ENCODE measurements at regions not wholly inside any gene's neighbourhood (a gene's known extent, or its start where the extent isn't known, plus 50 kb on each side); places are given as distances from the start of the nearest gene placed in this dataset.

DNA sequence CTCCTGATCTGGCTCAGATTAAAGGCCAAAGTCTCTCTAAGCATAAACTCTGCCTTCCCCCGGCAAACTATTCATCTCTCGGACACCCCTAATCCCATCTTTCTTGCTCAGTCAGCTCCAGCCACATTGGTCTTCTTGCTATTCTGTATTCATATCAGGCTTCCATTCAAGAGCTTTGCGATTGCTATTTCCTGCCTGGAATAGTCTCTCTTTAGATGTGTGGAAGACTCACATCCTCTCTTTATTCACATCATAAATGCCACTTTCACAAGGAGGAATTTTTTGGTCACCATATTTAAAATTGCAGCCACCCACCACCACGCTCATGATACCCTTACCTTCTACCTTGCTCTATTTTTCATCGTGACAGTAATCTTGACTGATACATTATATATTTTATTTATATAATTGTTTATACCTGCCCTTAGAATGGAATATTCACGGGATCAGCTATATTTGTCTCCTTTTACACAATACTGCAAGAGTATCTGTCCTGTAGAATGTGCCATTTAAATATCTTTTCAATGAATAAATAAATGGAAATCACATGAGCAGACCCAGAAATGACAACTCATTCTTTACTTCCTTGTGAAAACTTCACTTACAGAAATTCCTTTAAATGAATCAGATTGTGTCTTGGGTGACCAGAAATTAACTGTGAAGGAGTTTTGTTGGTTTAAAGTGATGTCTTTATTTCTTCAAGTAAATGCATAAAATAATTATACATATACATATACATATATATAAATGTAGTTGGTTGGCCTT, 780.6 kb upstream of the FLRT2 start:
- TF ChIP-seq, protein P1, sequence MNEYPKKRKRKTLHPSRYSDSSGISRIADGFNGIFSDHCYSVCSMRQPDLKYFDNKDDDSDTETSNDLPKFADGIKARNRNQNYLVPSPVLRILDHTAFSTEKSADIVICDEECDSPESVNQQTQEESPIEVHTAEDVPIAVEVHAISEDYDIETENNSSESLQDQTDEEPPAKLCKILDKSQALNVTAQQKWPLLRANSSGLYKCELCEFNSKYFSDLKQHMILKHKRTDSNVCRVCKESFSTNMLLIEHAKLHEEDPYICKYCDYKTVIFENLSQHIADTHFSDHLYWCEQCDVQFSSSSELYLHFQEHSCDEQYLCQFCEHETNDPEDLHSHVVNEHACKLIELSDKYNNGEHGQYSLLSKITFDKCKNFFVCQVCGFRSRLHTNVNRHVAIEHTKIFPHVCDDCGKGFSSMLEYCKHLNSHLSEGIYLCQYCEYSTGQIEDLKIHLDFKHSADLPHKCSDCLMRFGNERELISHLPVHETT (tag by site-specific recombination; IDR thresholded peaks at IDR 0.05) = no peak
- TF ChIP-seq WT1 (tag by site-specific recombination; IDR thresholded peaks at IDR 0.05) (no peak), ZNF658 (tag by site-specific recombination; IDR thresholded peaks at IDR 0.05) (no peak), ZNF174 (tag by site-specific recombination; IDR thresholded peaks at IDR 0.05) (no peak), ZBTB1 (tag by site-specific recombination; IDR thresholded peaks at IDR 0.05) (no peak), ZNF792 (tag by site-specific recombination; IDR thresholded peaks at IDR 0.05) (no peak), ZNF544 (tag by site-specific recombination; IDR thresholded peaks at IDR 0.05) (no peak), ZSCAN16 (tag by site-specific recombination; IDR thresholded peaks at IDR 0.05) (no peak), TCF7L2 (IDR thresholded peaks at IDR 0.05; ENCODE audit: borderline replicate concordance, low read depth, low read length) (no peak), ZNF133 (tag by site-specific recombination; IDR thresholded peaks at IDR 0.05) (no peak), MYNN (tag by site-specific recombination; IDR thresholded peaks at IDR 0.05; ENCODE audit: borderline replicate concordance) (no peak), ZNF521 (tag by site-specific recombination; IDR thresholded peaks at IDR 0.05) (no peak), ZBTB7A (tag by site-specific recombination; IDR thresholded peaks at IDR 0.05; ENCODE audit: low read depth) (no peak), ZNF404 (tag by site-specific recombination; IDR thresholded peaks at IDR 0.05) (no peak), KLF10 (tag by site-specific recombination; IDR thresholded peaks at IDR 0.05) (no peak)
- TF ChIP-seq, protein P2, sequence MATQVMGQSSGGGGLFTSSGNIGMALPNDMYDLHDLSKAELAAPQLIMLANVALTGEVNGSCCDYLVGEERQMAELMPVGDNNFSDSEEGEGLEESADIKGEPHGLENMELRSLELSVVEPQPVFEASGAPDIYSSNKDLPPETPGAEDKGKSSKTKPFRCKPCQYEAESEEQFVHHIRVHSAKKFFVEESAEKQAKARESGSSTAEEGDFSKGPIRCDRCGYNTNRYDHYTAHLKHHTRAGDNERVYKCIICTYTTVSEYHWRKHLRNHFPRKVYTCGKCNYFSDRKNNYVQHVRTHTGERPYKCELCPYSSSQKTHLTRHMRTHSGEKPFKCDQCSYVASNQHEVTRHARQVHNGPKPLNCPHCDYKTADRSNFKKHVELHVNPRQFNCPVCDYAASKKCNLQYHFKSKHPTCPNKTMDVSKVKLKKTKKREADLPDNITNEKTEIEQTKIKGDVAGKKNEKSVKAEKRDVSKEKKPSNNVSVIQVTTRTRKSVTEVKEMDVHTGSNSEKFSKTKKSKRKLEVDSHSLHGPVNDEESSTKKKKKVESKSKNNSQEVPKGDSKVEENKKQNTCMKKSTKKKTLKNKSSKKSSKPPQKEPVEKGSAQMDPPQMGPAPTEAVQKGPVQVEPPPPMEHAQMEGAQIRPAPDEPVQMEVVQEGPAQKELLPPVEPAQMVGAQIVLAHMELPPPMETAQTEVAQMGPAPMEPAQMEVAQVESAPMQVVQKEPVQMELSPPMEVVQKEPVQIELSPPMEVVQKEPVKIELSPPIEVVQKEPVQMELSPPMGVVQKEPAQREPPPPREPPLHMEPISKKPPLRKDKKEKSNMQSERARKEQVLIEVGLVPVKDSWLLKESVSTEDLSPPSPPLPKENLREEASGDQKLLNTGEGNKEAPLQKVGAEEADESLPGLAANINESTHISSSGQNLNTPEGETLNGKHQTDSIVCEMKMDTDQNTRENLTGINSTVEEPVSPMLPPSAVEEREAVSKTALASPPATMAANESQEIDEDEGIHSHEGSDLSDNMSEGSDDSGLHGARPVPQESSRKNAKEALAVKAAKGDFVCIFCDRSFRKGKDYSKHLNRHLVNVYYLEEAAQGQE (tag by site-specific recombination; IDR thresholded peaks at IDR 0.05) = no peak
- TF ChIP-seq, protein P3, sequence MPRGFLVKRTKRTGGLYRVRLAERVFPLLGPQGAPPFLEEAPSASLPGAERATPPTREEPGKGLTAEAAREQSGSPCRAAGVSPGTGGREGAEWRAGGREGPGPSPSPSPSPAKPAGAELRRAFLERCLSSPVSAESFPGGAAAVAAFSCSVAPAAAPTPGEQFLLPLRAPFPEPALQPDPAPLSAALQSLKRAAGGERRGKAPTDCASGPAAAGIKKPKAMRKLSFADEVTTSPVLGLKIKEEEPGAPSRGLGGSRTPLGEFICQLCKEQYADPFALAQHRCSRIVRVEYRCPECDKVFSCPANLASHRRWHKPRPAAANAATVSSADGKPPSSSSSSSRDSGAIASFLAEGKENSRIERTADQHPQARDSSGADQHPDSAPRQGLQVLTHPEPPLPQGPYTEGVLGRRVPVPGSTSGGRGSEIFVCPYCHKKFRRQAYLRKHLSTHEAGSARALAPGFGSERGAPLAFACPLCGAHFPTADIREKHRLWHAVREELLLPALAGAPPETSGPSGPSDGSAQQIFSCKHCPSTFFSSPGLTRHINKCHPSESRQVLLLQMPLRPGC (tag by site-specific recombination; IDR thresholded peaks at IDR 0.05) = no peak
- TF ChIP-seq, protein P4, sequence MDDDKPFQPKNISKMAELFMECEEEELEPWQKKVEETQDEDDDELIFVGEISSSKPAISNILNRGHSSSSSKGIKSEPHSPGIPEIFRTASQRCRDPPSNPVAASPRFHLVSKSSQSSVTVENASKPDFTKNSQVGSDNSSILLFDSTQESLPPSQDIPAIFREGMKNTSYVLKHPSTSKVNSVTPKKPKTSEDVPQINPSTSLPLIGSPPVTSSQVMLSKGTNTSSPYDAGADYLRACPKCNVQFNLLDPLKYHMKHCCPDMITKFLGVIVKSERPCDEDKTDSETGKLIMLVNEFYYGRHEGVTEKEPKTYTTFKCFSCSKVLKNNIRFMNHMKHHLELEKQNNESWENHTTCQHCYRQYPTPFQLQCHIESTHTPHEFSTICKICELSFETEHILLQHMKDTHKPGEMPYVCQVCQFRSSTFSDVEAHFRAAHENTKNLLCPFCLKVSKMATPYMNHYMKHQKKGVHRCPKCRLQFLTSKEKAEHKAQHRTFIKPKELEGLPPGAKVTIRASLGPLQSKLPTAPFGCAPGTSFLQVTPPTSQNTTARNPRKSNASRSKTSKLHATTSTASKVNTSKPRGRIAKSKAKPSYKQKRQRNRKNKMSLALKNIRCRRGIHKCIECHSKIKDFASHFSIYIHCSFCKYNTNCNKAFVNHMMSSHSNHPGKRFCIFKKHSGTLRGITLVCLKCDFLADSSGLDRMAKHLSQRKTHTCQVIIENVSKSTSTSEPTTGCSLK (tag by site-specific recombination; IDR thresholded peaks at IDR 0.05) = no peak
- Histone ChIP-seq H3K9me3 (ENCODE audit: control insufficient read depth, insufficient read depth, low read depth, low read length) (no peaks in the 10 kb centered on the region), H3K4me1 (ENCODE audit: control insufficient read depth, insufficient read depth, low read length) (no peaks in the 10 kb centered on the region), H3K4me3 (ENCODE audit: low read depth, low read length) (no peak overlapping the region), H3K36me3 (ENCODE audit: control insufficient read depth in 2 of 2, insufficient read depth in 1 of 2, low read length in 2 of 2) (no peaks in the 10 kb centered on the region), H3K27ac (ENCODE audit: extremely low read depth, low read depth, low read length) (no peak overlapping the region)
- ChIA-PET POLR2A (interaction anchor here (0.7 kb wide), 1 partner anchor 146 kb away, joined by 3 read pairs; no protein-coding TSS in a partner anchor), CTCF (no interaction called here)
